A549 (cell line): ENCODE measurements at regions not wholly inside any gene's neighbourhood (a gene's known extent, or its start where the extent isn't known, plus 50 kb on each side); places are given as distances from the start of the nearest gene placed in this dataset.

ENCODE experiments used
- ATAC-seq, 2 experiments: fragments of 200-7000 bp in 1 of 2; fragments of >200 bp in 1 of 2; cut with Nextera tagmentation in 1 of 2; cut with Tn5 transposase in 1 of 2; 3 replicates each; pipeline versions ENCODE4 v1.8.0 to v1.9.1; 2018 to 2020; ENCODE audit warnings: mild to moderate bottlenecking in 1 of 2, moderate library complexity in 1 of 2
- CTCF ChIA-PET: fragments of 300-600 bp; sonication (Branson Sonifier 250); formaldehyde crosslinking; extraction: SDS; loops from one replicate; lab custom pipeline; 2021; ENCODE audit warnings: antibody characterized with exemption, inconsistent platforms; lab: Yijun Ruan, JAX
- POLR2A ChIA-PET: fragments of 350-600 bp; formaldehyde crosslinking; extraction: SDS; loops from one replicate; lab custom pipeline; 2021; ENCODE audit warnings: antibody characterized with exemption, inconsistent platforms; lab: Yijun Ruan, JAX
- DNase-seq, 2 experiments: peaks; one replicate each; pipeline versions ENCODE4 v3.0.0 to v3.0.0-alpha.2; 2011 to 2016; ENCODE audit warnings: low read depth in 1 of 2, low spot score in 1 of 2
- FAIRE-seq: peaks from 2 replicates; lab custom pipeline; 2011; peaks lifted over from hg19 to GRCh38; lab: Jason Lieb, UNC
- H3K27ac ChIP-seq, 2 experiments: fragments of >200 bp; sonication (Bioruptor Twin); formaldehyde crosslinking; 3 replicates each; pipeline ENCODE4 v1.5.1; 2016 to 2017
- H3K4me1 ChIP-seq: fragments of >200 bp; sonication (Bioruptor Twin); formaldehyde crosslinking; 3 replicates; pipeline ENCODE4 v1.6.1; 2016
- H3K4me2 ChIP-seq: fragments of >200 bp; sonication (Bioruptor Twin); formaldehyde crosslinking; 3 replicates; pipeline ENCODE4 v1.6.1; 2016
- H3K4me3 ChIP-seq: fragments of >200 bp; sonication (Bioruptor Twin); formaldehyde crosslinking; 3 replicates; pipeline ENCODE4 v1.5.1; 2016
- H3K9me3 ChIP-seq: fragments of >200 bp; sonication (Bioruptor Twin); formaldehyde crosslinking; 3 replicates; pipeline ENCODE4 v1.6.1; 2016
- CHD2 ChIP-seq: fragments of 150-350 bp; IDR thresholded peaks from 2 replicates; pipeline ENCODE4 v1.6.1; 2014; ENCODE audit warnings: low read length; ENCODE audit not compliant: partially characterized antibody
- CHD4 ChIP-seq: fragments of 200-600 bp; sonication (generic); IDR thresholded peaks from 2 replicates; pipeline ENCODE4 v1.6.1; 2016; ENCODE audit warnings: antibody characterized with exemption, mild to moderate bottlenecking, borderline replicate concordance
- EHMT2 ChIP-seq: fragments of 200-600 bp; sonication (generic); IDR thresholded peaks from 2 replicates; pipeline ENCODE4 v1.6.1; 2016; ENCODE audit warnings: antibody characterized with exemption, low read depth, mild to moderate bottlenecking, moderate library complexity
- EP300 ChIP-seq, 2 experiments: fragments of >200 bp; sonication (Bioruptor Twin); formaldehyde crosslinking; IDR thresholded peaks; 2 replicates in 1 of 2; 3 replicates in 1 of 2; pipeline ENCODE4 v1.6.1; 2016 to 2017
- FOSB ChIP-seq: fragments of 250-450 bp; sonication (Bioruptor Pico); IDR thresholded peaks from 2 replicates; pipeline ENCODE4 v1.5.0; 2020; ENCODE audit warnings: mild to moderate bottlenecking, moderate library complexity
- GATA3 ChIP-seq: IDR thresholded peaks from 2 replicates; pipeline ENCODE4 v1.6.1; 2012; ENCODE audit warnings: borderline replicate concordance
- HOXB5 ChIP-seq: fragments of 250-450 bp; sonication (Bioruptor Pico); IDR thresholded peaks from 2 replicates; pipeline ENCODE4 v1.5.0; 2020; ENCODE audit warnings: mild to moderate bottlenecking, moderate library complexity
- JUN ChIP-seq, 2 experiments: fragments of >200 bp; sonication (Bioruptor Twin); formaldehyde crosslinking; IDR thresholded peaks; 2 replicates in 1 of 2; 3 replicates in 1 of 2; pipeline ENCODE4 v1.6.1; 2016 to 2017
- MYC ChIP-seq: IDR thresholded peaks from 2 replicates; pipeline ENCODE4 v1.6.1; 2012; ENCODE audit warnings: mild to moderate bottlenecking, inconsistent platforms, low read length, improper control_type of control experiment, borderline replicate concordance
- NFE2L2 ChIP-seq: fragments of 150-350 bp; conservative IDR thresholded peaks from 2 replicates; pipeline ENCODE4 v1.6.1; 2014; ENCODE audit warnings: low read length
- POLR2A ChIP-seq: IDR thresholded peaks from 2 replicates; pipeline ENCODE4 v1.6.1; 2012; ENCODE audit warnings: mild to moderate bottlenecking, low read length
- RAD21 ChIP-seq, 2 experiments: fragments of >200 bp in 1 of 2; sonication (Bioruptor Twin) in 1 of 2; formaldehyde crosslinking in 1 of 2; IDR thresholded peaks in 1 of 2; conservative IDR thresholded peaks in 1 of 2; 2 replicates in 1 of 2; 3 replicates in 1 of 2; pipeline ENCODE4 v1.6.1; 2012 to 2018; ENCODE audit warnings: inconsistent platforms in 1 of 2
- SMC3 ChIP-seq: fragments of >200 bp; sonication (Bioruptor Twin); formaldehyde crosslinking; IDR thresholded peaks from 3 replicates; pipeline ENCODE4 v1.6.1; 2018; ENCODE audit warnings: inconsistent platforms
- ZNF302 ChIP-seq: fragments of 250-450 bp; sonication (Bioruptor Pico); IDR thresholded peaks from 2 replicates; pipeline ENCODE4 v1.9.0; 2021; ENCODE audit warnings: inconsistent platforms, mild to moderate bottlenecking, moderate library complexity
- WGBS: methylation state at CpG from one replicate; pipeline ENCODE4 v1.1.6; 2017; ENCODE audit errors: missing lambda C conversion rate; 5-methylcytosine and 5-hydroxymethylcytosine counted together
- TF ChIP-seq, protein P1 (sequence below): fragments of >200 bp; sonication (Bioruptor Twin); formaldehyde crosslinking; IDR thresholded peaks from 3 replicates; pipeline ENCODE4 v1.5.1; 2016
- TF ChIP-seq, protein P2 (sequence below): fragments of 250-450 bp; sonication (Bioruptor Pico); IDR thresholded peaks from 2 replicates; pipeline ENCODE4 v1.5.0; 2020; ENCODE audit warnings: low read depth, mild to moderate bottlenecking, moderate library complexity
- TF ChIP-seq, protein P3 (sequence below): fragments of 150-350 bp; IDR thresholded peaks from 2 replicates; pipeline ENCODE4 v1.6.1; 2014; ENCODE audit warnings: low read depth, mild to moderate bottlenecking, low read length
- TF ChIP-seq, protein P4 (sequence below): IDR thresholded peaks from 2 replicates; pipeline ENCODE4 v1.6.1; 2012
- TF ChIP-seq, protein P5 (sequence below): fragments of >200 bp; sonication (Bioruptor Twin); formaldehyde crosslinking; IDR thresholded peaks from 3 replicates; pipeline ENCODE4 v1.6.1; 2016
- TF ChIP-seq, protein P6 (sequence below): fragments of 450-650 bp; IDR thresholded peaks from 2 replicates; pipeline ENCODE4 v1.6.1; 2014; ENCODE audit warnings: antibody characterized with exemption

DNA sequence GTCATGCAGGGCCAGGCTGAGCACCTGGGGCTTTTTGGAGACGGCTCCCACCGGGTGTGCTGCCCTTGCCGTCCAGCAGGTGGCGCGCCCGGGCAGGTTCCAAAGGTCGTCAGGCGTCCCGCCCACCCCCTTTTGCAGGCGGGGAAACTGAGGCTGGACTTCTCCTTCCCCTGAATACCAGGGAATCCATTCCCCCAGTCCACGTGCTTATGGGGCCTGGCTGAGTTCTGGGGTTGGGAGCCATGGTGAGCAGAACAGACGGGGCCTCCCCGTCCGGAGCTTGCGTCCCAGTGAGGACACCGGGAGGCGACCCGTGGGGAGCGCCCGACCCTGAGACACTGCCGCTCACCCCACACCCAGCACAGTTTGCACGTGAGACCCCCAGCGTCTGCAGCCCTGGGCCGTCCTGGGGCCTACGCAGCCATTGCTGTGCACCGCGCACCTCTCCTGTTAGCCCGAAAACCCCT, 51.8 kb upstream of the JPH3 start:
- ChIA-PET POLR2A (no interaction called here), CTCF (interaction anchor here (0.9 to 4.1 kb wide), 20 partner anchors 8 to 134 kb away, joined by 3 to 49 read pairs (median 5); no protein-coding TSS in a partner anchor)
- peak; percentile 25 to 36 for DNase-seq
- peak; percentile 54 to 70; a peak in 4 of 6 replicates for ATAC-seq
- Histone ChIP-seq H3K4me1 (no peaks in the 10 kb centered on the region), H3K9me3 (no peaks in the 10 kb centered on the region), H3K4me3 (no peak overlapping the region), H3K27ac (no peak overlapping the region), H3K4me2 (no peak overlapping the region)
- FAIRE-seq, result no peak
- WGBS, result 24% methylated on average over 25 of the region's 28 CpGs
- TF ChIP-seq CHD2 (no peak), JUN (IDR thresholded peaks at IDR 0.05) (no peak), ZNF302 (CRISPR knock-in tag) (no peak), SMC3 (peak; percentile 92), RAD21 (conservative IDR thresholded peaks at IDR 0.05 in 1 of 2, IDR thresholded peaks at IDR 0.05 in 1 of 2) (peak; percentile 65 to 73)
- TF ChIP-seq, protein P1, sequence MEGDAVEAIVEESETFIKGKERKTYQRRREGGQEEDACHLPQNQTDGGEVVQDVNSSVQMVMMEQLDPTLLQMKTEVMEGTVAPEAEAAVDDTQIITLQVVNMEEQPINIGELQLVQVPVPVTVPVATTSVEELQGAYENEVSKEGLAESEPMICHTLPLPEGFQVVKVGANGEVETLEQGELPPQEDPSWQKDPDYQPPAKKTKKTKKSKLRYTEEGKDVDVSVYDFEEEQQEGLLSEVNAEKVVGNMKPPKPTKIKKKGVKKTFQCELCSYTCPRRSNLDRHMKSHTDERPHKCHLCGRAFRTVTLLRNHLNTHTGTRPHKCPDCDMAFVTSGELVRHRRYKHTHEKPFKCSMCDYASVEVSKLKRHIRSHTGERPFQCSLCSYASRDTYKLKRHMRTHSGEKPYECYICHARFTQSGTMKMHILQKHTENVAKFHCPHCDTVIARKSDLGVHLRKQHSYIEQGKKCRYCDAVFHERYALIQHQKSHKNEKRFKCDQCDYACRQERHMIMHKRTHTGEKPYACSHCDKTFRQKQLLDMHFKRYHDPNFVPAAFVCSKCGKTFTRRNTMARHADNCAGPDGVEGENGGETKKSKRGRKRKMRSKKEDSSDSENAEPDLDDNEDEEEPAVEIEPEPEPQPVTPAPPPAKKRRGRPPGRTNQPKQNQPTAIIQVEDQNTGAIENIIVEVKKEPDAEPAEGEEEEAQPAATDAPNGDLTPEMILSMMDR, result peak; percentile 84

DNA sequence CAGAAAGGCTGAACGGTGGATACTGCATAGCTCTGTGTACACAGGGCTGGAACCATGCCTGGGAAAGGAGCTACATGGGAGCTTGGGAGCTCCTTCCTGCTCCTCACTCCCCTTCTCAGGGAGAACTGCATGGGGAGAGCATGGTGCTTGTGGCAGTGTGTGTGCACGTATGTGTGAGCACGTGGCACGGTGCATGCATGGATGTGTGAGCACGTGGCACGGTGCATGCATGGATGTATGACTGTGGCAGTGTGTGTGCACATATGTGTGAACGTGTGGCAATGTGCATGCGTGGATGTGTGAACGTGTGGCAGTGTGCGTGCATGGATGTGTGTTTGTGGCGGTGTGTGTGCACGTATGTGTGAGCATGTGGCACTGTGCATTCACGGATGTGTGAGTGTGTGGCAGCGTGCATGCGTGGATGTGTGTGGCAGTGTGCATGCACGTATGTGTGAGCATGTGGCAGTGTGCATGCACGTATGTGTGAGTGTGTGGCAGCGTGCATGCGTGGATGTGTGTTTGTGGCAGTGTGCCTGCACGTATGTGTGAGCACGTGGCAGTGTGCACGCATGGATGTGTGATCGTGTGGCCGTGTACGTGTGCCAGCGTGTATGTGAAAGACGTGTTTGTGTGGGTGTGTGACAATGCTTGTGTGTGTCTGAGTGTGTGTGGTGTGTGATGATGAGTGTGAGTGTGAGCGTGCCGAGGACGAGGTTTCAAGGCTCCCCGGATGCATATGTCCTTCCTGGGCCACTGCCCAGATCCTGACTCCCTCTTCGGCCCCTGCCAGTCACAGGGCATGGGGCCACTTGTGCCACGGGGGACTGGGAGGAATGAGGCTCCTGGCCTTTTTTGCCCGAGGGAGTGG, 52.4 kb upstream of the JPH3 start:
- Histone ChIP-seq H3K4me3 (no peak overlapping the region), H3K27ac (no peak overlapping the region), H3K4me2 (no peak overlapping the region), H3K9me3 (no peaks in the 10 kb centered on the region), H3K4me1 (no peaks in the 10 kb centered on the region)
- CTCF ChIA-PET, result interaction anchor here (0.6 to 4.1 kb wide), 18 partner anchors 7 to 337 kb away, joined by 3 to 49 read pairs (median 5); no protein-coding TSS in a partner anchor
- POLR2A ChIA-PET, result no interaction called here
- ATAC-seq (peak in 1 of 2 experiments; percentile 30; a peak in 3 of 6 replicates), DNase-seq (no peak), FAIRE-seq (no peak)
- TF ChIP-seq, protein P2, sequence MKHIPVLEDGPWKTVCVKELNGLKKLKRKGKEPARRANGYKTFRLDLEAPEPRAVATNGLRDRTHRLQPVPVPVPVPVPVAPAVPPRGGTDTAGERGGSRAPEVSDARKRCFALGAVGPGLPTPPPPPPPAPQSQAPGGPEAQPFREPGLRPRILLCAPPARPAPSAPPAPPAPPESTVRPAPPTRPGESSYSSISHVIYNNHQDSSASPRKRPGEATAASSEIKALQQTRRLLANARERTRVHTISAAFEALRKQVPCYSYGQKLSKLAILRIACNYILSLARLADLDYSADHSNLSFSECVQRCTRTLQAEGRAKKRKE (CRISPR knock-in tag), result no peak
- TF ChIP-seq POLR2A (0 out of 2 replicates have a peak, but pooled peaks have one; percentile 7), FOSB (CRISPR knock-in tag) (no peak)
- WGBS, result 48% methylated on average over 32 of the region's 34 CpGs

DNA sequence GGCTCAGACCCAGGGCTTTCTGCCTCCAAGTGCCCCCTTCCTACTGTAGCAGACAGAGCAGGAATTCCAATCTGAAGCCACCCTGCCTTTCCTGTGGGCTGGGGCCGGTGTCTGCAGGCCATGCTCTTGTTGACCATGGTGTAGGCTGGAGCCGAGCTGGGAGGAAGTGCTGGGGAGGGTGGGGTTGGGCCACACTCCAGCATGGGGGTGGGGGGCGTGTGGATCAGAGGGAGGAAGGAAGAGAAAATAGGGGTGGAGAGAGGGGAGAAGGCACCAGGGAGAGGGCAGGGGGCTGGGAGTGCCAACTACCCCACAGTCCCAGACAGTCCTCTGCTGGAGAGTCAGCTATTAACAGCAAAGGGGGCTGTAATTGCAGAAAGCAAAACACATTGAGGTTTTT, 54.3 kb upstream of the JPH3 start:
- no peak for DNase-seq
- TF ChIP-seq, protein P3, sequence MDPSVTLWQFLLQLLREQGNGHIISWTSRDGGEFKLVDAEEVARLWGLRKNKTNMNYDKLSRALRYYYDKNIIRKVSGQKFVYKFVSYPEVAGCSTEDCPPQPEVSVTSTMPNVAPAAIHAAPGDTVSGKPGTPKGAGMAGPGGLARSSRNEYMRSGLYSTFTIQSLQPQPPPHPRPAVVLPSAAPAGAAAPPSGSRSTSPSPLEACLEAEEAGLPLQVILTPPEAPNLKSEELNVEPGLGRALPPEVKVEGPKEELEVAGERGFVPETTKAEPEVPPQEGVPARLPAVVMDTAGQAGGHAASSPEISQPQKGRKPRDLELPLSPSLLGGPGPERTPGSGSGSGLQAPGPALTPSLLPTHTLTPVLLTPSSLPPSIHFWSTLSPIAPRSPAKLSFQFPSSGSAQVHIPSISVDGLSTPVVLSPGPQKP, result no peak
- TF ChIP-seq SMC3, result no peak
- TF ChIP-seq CHD4, result no peak
- TF ChIP-seq EHMT2, result no peak
- no peak for TF ChIP-seq CHD2
- TF ChIP-seq NFE2L2, result no peak
- TF ChIP-seq HOXB5, result no peak
- no peak for TF ChIP-seq GATA3
- TF ChIP-seq EP300 (IDR thresholded peaks at IDR 0.05), result no peak
- no peak for TF ChIP-seq MYC
- TF ChIP-seq, protein P4, sequence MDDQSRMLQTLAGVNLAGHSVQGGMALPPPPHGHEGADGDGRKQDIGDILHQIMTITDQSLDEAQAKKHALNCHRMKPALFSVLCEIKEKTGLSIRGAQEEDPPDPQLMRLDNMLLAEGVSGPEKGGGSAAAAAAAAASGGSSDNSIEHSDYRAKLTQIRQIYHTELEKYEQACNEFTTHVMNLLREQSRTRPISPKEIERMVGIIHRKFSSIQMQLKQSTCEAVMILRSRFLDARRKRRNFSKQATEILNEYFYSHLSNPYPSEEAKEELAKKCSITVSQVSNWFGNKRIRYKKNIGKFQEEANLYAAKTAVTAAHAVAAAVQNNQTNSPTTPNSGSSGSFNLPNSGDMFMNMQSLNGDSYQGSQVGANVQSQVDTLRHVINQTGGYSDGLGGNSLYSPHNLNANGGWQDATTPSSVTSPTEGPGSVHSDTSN, result no peak
- TF ChIP-seq, protein P5, sequence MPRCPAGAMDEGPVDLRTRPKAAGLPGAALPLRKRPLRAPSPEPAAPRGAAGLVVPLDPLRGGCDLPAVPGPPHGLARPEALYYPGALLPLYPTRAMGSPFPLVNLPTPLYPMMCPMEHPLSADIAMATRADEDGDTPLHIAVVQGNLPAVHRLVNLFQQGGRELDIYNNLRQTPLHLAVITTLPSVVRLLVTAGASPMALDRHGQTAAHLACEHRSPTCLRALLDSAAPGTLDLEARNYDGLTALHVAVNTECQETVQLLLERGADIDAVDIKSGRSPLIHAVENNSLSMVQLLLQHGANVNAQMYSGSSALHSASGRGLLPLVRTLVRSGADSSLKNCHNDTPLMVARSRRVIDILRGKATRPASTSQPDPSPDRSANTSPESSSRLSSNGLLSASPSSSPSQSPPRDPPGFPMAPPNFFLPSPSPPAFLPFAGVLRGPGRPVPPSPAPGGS, result no peak
- TF ChIP-seq, protein P6, sequence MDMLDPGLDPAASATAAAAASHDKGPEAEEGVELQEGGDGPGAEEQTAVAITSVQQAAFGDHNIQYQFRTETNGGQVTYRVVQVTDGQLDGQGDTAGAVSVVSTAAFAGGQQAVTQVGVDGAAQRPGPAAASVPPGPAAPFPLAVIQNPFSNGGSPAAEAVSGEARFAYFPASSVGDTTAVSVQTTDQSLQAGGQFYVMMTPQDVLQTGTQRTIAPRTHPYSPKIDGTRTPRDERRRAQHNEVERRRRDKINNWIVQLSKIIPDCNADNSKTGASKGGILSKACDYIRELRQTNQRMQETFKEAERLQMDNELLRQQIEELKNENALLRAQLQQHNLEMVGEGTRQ, result no peak

More for the DNA sequence above, 54.3 kb upstream of the JPH3 start:
- no peak for FAIRE-seq
- no CpG with 5 or more reads among the region's 3 CpGs for WGBS
- Histone ChIP-seq H3K9me3 (no peaks in the 10 kb centered on the region), H3K27ac (no peak overlapping the region), H3K4me2 (no peak overlapping the region), H3K4me3 (no peak overlapping the region), H3K4me1 (no peaks in the 10 kb centered on the region)
- POLR2A ChIA-PET, result no interaction called here
- no peak for ATAC-seq
- CTCF ChIA-PET, result interaction anchor here (0.6 to 4.1 kb wide), 4 partner anchors 14 to 88 kb away, joined by 4 to 49 read pairs (median 6); no protein-coding TSS in a partner anchor
